Panc1 (cell line): ENCODE measurements at regions not wholly inside any gene's neighbourhood (a gene's known extent, or its start where the extent isn't known, plus 50 kb on each side); places are given as distances from the start of the nearest gene placed in this dataset.

Source experiments
- POLR2AphosphoS5 ChIP-seq: IDR thresholded peaks from 2 replicates; pipeline ENCODE4 v1.6.1; 2012; ENCODE audit warnings: mild to moderate bottlenecking, low read depth, low read length, moderate library complexity
- TCF7L2 ChIP-seq: IDR thresholded peaks from 2 replicates; pipeline ENCODE4 v1.6.1; 2011; ENCODE audit warnings: mild to moderate bottlenecking, low read depth, low read length, inconsistent platforms
- TF ChIP-seq, protein P1 (sequence below): fragments of 450-650 bp; IDR thresholded peaks from 2 replicates; pipeline ENCODE4 v1.5.1; 2017; ENCODE audit warnings: mild to moderate bottlenecking
- TF ChIP-seq, protein P2 (sequence below), 2 experiments: IDR thresholded peaks; 2 replicates each; pipeline ENCODE4 v1.6.1; 2011 to 2012; ENCODE audit warnings: low read depth in 2 of 2, control low read depth in 1 of 2, low read length in 1 of 2, mild to moderate bottlenecking in 1 of 2, moderate library complexity in 1 of 2; ENCODE audit not compliant: insufficient read depth in 1 of 2

DNA sequence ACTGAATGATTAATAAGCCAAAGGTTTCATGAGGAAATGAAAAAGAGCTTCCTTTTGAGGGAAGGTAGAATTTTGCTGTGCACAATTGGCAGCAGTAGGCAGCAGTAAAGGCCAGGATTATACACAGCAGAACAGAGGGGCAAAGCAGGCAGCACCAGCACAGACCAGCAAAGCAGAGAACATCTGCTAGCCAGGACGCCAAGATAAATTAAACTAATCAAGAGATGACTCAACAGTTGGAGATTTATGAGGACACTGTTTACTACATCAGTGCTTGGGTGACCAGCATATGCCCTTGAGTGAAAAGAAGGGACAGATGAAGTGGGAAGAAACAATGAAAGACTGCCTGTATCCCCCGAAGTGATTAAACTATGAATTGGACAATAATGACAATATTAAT lies 871.4 kb upstream of the CDH10 start:
- TF ChIP-seq, protein P1, sequence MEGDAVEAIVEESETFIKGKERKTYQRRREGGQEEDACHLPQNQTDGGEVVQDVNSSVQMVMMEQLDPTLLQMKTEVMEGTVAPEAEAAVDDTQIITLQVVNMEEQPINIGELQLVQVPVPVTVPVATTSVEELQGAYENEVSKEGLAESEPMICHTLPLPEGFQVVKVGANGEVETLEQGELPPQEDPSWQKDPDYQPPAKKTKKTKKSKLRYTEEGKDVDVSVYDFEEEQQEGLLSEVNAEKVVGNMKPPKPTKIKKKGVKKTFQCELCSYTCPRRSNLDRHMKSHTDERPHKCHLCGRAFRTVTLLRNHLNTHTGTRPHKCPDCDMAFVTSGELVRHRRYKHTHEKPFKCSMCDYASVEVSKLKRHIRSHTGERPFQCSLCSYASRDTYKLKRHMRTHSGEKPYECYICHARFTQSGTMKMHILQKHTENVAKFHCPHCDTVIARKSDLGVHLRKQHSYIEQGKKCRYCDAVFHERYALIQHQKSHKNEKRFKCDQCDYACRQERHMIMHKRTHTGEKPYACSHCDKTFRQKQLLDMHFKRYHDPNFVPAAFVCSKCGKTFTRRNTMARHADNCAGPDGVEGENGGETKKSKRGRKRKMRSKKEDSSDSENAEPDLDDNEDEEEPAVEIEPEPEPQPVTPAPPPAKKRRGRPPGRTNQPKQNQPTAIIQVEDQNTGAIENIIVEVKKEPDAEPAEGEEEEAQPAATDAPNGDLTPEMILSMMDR: no peak
- TF ChIP-seq POLR2AphosphoS5: no peak
- no peak for TF ChIP-seq TCF7L2
- TF ChIP-seq, protein P2, sequence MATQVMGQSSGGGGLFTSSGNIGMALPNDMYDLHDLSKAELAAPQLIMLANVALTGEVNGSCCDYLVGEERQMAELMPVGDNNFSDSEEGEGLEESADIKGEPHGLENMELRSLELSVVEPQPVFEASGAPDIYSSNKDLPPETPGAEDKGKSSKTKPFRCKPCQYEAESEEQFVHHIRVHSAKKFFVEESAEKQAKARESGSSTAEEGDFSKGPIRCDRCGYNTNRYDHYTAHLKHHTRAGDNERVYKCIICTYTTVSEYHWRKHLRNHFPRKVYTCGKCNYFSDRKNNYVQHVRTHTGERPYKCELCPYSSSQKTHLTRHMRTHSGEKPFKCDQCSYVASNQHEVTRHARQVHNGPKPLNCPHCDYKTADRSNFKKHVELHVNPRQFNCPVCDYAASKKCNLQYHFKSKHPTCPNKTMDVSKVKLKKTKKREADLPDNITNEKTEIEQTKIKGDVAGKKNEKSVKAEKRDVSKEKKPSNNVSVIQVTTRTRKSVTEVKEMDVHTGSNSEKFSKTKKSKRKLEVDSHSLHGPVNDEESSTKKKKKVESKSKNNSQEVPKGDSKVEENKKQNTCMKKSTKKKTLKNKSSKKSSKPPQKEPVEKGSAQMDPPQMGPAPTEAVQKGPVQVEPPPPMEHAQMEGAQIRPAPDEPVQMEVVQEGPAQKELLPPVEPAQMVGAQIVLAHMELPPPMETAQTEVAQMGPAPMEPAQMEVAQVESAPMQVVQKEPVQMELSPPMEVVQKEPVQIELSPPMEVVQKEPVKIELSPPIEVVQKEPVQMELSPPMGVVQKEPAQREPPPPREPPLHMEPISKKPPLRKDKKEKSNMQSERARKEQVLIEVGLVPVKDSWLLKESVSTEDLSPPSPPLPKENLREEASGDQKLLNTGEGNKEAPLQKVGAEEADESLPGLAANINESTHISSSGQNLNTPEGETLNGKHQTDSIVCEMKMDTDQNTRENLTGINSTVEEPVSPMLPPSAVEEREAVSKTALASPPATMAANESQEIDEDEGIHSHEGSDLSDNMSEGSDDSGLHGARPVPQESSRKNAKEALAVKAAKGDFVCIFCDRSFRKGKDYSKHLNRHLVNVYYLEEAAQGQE (IDR thresholded peaks at IDR 0.05; ENCODE audit: insufficient read depth in 1 of 2, low read depth in 2 of 2, low read length in 1 of 2): no peak
